ENCODE measurements at regions not wholly inside any gene's neighbourhood (a gene's known extent, or its start where the extent isn't known, plus 50 kb on each side); places are given as distances from the start of the nearest gene placed in this dataset.

DNA sequence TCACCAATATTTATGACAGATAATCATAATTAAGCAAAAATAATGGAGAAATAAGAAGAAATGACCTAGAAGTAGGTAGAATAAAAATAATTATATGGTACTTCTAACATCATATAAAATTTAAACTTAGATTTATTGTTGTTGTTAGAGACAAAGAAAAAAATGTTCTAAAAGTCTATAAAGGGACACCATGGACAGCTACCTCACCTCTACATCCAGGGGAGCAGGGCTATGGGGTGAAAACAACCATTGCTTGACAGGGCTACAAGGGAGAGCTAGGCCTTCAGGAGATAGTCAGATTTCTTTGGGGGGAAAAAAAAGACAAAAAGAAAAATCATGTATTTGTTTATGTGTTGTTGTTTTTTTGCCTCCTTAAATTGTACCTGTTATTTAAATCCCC is 841.9 kb downstream of the VGLL3 start:
- Mint-ChIP-seq H3K36me3 (no peaks in the 10 kb centered on the region), H3K4me1 (no peaks in the 10 kb centered on the region), H3K27ac (no peak overlapping the region), H3K9me3 (peaks cover 0 to 17% (median 4%) of the 10 kb centered on the region in 8 donors), H3K27me3 (no peaks in the 10 kb centered on the region), H3K4me3 (no peak overlapping the region)
- ChIA-PET POLR2A (ENCODE audit: partially characterized antibody) (no interaction called here), CTCF (ENCODE audit: partially characterized antibody) (no interaction called here)
- Histone ChIP-seq H3K36me3 (ENCODE audit: insufficient read depth, low read length) (no peaks in the 10 kb centered on the region), H3K4me1 (ENCODE audit: insufficient read depth, low read length) (no peaks in the 10 kb centered on the region), H3K9me3 (ENCODE audit: control insufficient read depth in 1 of 2, low read length in 2 of 2) (no peaks in the 10 kb centered on the region), H3K27ac (ENCODE audit: low read depth, low read length) (no peak overlapping the region), H3K27me3 (ENCODE audit: insufficient read depth, low read length) (no peaks in the 10 kb centered on the region), H3K4me3 (ENCODE audit: low read length in 2 of 2) (no peak overlapping the region)
- intact Hi-C loops (cut with micrococcal nuclease) = no loop called here
- DNase-seq = no peak

DNA sequence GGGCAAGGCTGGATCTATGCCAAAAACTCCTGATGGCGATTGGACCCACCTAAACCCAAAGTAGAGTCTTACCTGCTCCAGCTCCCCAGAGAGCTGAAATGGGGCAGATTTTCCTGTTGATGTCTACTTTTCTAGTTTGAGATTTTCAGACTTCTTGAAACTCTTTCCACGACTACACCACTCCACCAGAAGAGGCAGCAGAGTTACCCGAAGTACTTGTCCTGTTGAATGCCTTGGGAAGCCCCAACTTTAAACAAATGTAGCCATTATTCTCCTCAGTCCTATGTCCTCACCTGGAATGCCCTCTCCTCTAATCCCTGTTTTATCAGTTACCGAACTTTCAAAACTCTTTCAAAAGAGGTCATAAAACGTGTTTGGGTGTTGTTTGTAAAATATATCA is 843.8 kb downstream of the VGLL3 start:
- H3K36me3 Mint-ChIP-seq = no peaks in the 10 kb centered on the region
- CTCF ChIA-PET (ENCODE audit: partially characterized antibody) = interaction anchor here (0.6 kb wide), 1 partner anchor 1101 kb away, joined by 3 read pairs; no protein-coding TSS in a partner anchor
- Histone ChIP-seq H3K27ac (ENCODE audit: low read depth, low read length) (no peak overlapping the region), H3K27me3 (ENCODE audit: insufficient read depth, low read length) (no peaks in the 10 kb centered on the region), H3K4me1 (ENCODE audit: insufficient read depth, low read length) (no peaks in the 10 kb centered on the region), H3K9me3 (ENCODE audit: control insufficient read depth in 1 of 2, low read length in 2 of 2) (no peaks in the 10 kb centered on the region), H3K36me3 (ENCODE audit: insufficient read depth, low read length) (no peaks in the 10 kb centered on the region), H3K4me3 (ENCODE audit: low read length in 2 of 2) (no peak overlapping the region)
- POLR2A ChIA-PET (ENCODE audit: partially characterized antibody) = no interaction called here
- no peak for DNase-seq
- intact Hi-C loops (cut with micrococcal nuclease) = no loop called here
- H3K27ac Mint-ChIP-seq = no peak overlapping the region
- H3K4me3 Mint-ChIP-seq = no peak overlapping the region
- no peaks in the 10 kb centered on the region for H3K4me1 Mint-ChIP-seq
- no peaks in the 10 kb centered on the region for H3K27me3 Mint-ChIP-seq
- peaks cover 0 to 17% (median 3%) of the 10 kb centered on the region in 8 donors for H3K9me3 Mint-ChIP-seq

DNA sequence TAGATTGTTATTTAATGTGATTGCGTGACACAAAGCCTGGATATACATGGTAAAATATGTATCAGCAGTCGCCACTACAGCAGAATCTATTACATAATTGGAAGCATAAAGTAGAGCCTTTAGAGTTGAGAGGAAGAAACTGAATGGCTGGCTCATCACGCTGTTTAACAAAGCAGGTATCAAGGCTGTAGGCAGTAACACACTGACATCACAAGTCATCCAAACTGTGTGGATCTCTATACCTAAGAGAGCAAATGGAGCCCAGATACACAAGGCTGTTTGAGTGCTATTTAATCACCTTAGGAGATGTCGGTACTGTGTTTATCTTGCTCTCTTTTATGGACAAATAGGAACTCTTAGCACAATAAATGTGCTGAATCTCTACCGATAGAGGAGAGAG is 864.4 kb downstream of the VGLL3 start:
- no peaks in the 10 kb centered on the region for H3K27me3 ChIP-seq (ENCODE audit: insufficient read depth, low read length)
- no peaks in the 10 kb centered on the region for H3K36me3 Mint-ChIP-seq
- DNase-seq = no peak
- H3K4me3 ChIP-seq (ENCODE audit: low read length in 2 of 2) = no peak overlapping the region
- H3K4me1 Mint-ChIP-seq = no peaks in the 10 kb centered on the region
- H3K9me3 ChIP-seq (ENCODE audit: control insufficient read depth in 1 of 2, low read length in 2 of 2) = no peaks in the 10 kb centered on the region
- CTCF ChIA-PET (ENCODE audit: partially characterized antibody) = no interaction called here
- H3K9me3 Mint-ChIP-seq = peaks cover 0 to 24% (median 10%) of the 10 kb centered on the region in 8 donors
- no peak overlapping the region for H3K27ac ChIP-seq (ENCODE audit: low read depth, low read length)
- no peak overlapping the region for H3K27ac Mint-ChIP-seq
- H3K4me3 Mint-ChIP-seq = no peak overlapping the region
- H3K27me3 Mint-ChIP-seq = no peaks in the 10 kb centered on the region
- intact Hi-C loops (cut with micrococcal nuclease) = no loop called here
- no peaks in the 10 kb centered on the region for H3K4me1 ChIP-seq (ENCODE audit: insufficient read depth, low read length)
- POLR2A ChIA-PET (ENCODE audit: partially characterized antibody) = no interaction called here
- H3K36me3 ChIP-seq (ENCODE audit: insufficient read depth, low read length) = no peaks in the 10 kb centered on the region
